Activated CD8-positive, alpha-beta T cell treated with anti-CD3 and anti-CD28 coated beads, Interleukin-2, amount 10 ng/mL, durations not matched to agents 7 days and 5 days (primary cell): ENCODE measurements at regions not wholly inside any gene's neighbourhood (a gene's known extent, or its start where the extent isn't known, plus 50 kb on each side); places are given as distances from the start of the nearest gene placed in this dataset.

Experiments used
- ATAC-seq: fragments of 150-1000 bp; cut with Tn5 transposase; one replicate; pipeline ENCODE4 v1.10.0; 2021; ENCODE audit warnings: moderate library complexity
- CTCF ChIA-PET: fragments of 350-600 bp; sonication (Branson Sonifier 250); formaldehyde crosslinking; loops from one replicate; lab custom pipeline; 2021; ENCODE audit warnings: antibody characterized with exemption; lab: Charles Lee
- POLR2A ChIA-PET: fragments of 350-600 bp; sonication (Branson Sonifier 250); formaldehyde crosslinking; loops from one replicate; lab custom pipeline; 2021; ENCODE audit warnings: antibody characterized with exemption; lab: Charles Lee
- DNase-seq: peaks from one replicate; pipeline ENCODE4 v3.0.0-alpha.2; 2020
- H3K27ac Mint-ChIP-seq: one replicate; pipeline ENCODE4 v1.8.0; 2021; ENCODE audit warnings: mild to moderate bottlenecking, mixed read lengths
- H3K27me3 Mint-ChIP-seq: one replicate; pipeline ENCODE4 v1.8.0; 2021; ENCODE audit warnings: low read depth, mixed read lengths
- H3K36me3 Mint-ChIP-seq: one replicate; pipeline ENCODE4 v1.8.0; 2021; ENCODE audit warnings: low read depth, mixed read lengths
- H3K4me1 Mint-ChIP-seq: one replicate; pipeline ENCODE4 v1.8.0; 2021; ENCODE audit warnings: low read depth, mixed read lengths
- H3K4me3 Mint-ChIP-seq: one replicate; pipeline ENCODE4 v1.8.0; 2021; ENCODE audit warnings: mild to moderate bottlenecking, mixed read lengths
- H3K9me3 Mint-ChIP-seq: one replicate; pipeline ENCODE4 v1.8.0; 2022; ENCODE audit warnings: mixed read lengths; ENCODE audit not compliant: insufficient read depth

- H3K36me3 Mint-ChIP-seq, result no peaks in the 10 kb centered on the region
- no peaks in the 10 kb centered on the region for H3K27me3 Mint-ChIP-seq
- H3K4me3 Mint-ChIP-seq, result no peak overlapping the region
- no peak for ATAC-seq
- H3K9me3 Mint-ChIP-seq, result peaks cover 16% of the 10 kb centered on the region
- no peak for DNase-seq
- CTCF ChIA-PET, result no interaction called here
- H3K4me1 Mint-ChIP-seq, result no peaks in the 10 kb centered on the region
- no peak overlapping the region for H3K27ac Mint-ChIP-seq
- POLR2A ChIA-PET, result no interaction called here
Observed at GRCh38 chr13:65768545-65768944, 1461.6 kb downstream of the PCDH9 start.

GRCh38 chr13:65763811-65764210 is 1466.3 kb downstream of the PCDH9 start:
- Mint-ChIP-seq H3K4me3 (no peak overlapping the region), H3K9me3 (peaks cover 21% of the 10 kb centered on the region), H3K36me3 (no peaks in the 10 kb centered on the region), H3K27me3 (no peaks in the 10 kb centered on the region), H3K27ac (no peak overlapping the region), H3K4me1 (no peaks in the 10 kb centered on the region)
- no peak for ATAC-seq
- DNase-seq, result no peak
- ChIA-PET POLR2A (no interaction called here), CTCF (no interaction called here)

GRCh38 chr13:65762012-65762411 is 1468.1 kb downstream of the PCDH9 start:
- peaks cover 24% of the 10 kb centered on the region for H3K9me3 Mint-ChIP-seq

GRCh38 chr13:65756071-65756671 is 1474.0 kb downstream of the PCDH9 start:
- CTCF ChIA-PET, result no interaction called here
- DNase-seq (no peak), ATAC-seq (no peak)
- Mint-ChIP-seq H3K27ac (no peak overlapping the region), H3K9me3 (peaks cover 20% of the 10 kb centered on the region), H3K27me3 (no peaks in the 10 kb centered on the region), H3K4me3 (no peak overlapping the region), H3K36me3 (no peaks in the 10 kb centered on the region), H3K4me1 (no peaks in the 10 kb centered on the region)
- POLR2A ChIA-PET, result no interaction called here

More at GRCh38 chr13:65762012-65762411, 1468.1 kb downstream of the PCDH9 start:
- ChIA-PET POLR2A (no interaction called here), CTCF (no interaction called here)
- H3K36me3 Mint-ChIP-seq, result no peaks in the 10 kb centered on the region
- no peaks in the 10 kb centered on the region for H3K4me1 Mint-ChIP-seq
- no peak overlapping the region for H3K27ac Mint-ChIP-seq
- no peaks in the 10 kb centered on the region for H3K27me3 Mint-ChIP-seq
- ATAC-seq, result no peak
- H3K4me3 Mint-ChIP-seq, result no peak overlapping the region
- no peak for DNase-seq

GRCh38 chr13:65748227-65748626 is 1481.9 kb downstream of the PCDH9 start:
- no peak overlapping the region for H3K4me3 Mint-ChIP-seq
- POLR2A ChIA-PET, result no interaction called here
- no peaks in the 10 kb centered on the region for H3K4me1 Mint-ChIP-seq
- CTCF ChIA-PET, result no interaction called here
- ATAC-seq (no peak), DNase-seq (no peak)
- no peak overlapping the region for H3K27ac Mint-ChIP-seq
- no peaks in the 10 kb centered on the region for H3K27me3 Mint-ChIP-seq
- H3K9me3 Mint-ChIP-seq, result peaks cover 25% of the 10 kb centered on the region
- H3K36me3 Mint-ChIP-seq, result no peaks in the 10 kb centered on the region

GRCh38 chr13:65746406-65746921 is 1483.7 kb downstream of the PCDH9 start:
- H3K4me3 Mint-ChIP-seq, result no peak overlapping the region
- no peaks in the 10 kb centered on the region for H3K4me1 Mint-ChIP-seq
- H3K27ac Mint-ChIP-seq, result no peak overlapping the region
- peaks cover 29% of the 10 kb centered on the region for H3K9me3 Mint-ChIP-seq
- DNase-seq, result no peak
- ChIA-PET POLR2A (no interaction called here), CTCF (no interaction called here)
- H3K36me3 Mint-ChIP-seq, result no peaks in the 10 kb centered on the region
- no peaks in the 10 kb centered on the region for H3K27me3 Mint-ChIP-seq
- ATAC-seq, result no peak

- ChIA-PET POLR2A (no interaction called here), CTCF (no interaction called here)
- Mint-ChIP-seq H3K27me3 (no peaks in the 10 kb centered on the region), H3K36me3 (no peaks in the 10 kb centered on the region), H3K4me3 (no peak overlapping the region), H3K9me3 (peaks cover 25% of the 10 kb centered on the region), H3K27ac (no peak overlapping the region), H3K4me1 (no peaks in the 10 kb centered on the region)
- DNase-seq (no peak), ATAC-seq (no peak)
Observed at GRCh38 chr13:65744836-65745235, 1485.3 kb downstream of the PCDH9 start.

- DNase-seq (no peak), ATAC-seq (no peak)
- ChIA-PET CTCF (no interaction called here), POLR2A (no interaction called here)
- no peak overlapping the region for H3K4me3 Mint-ChIP-seq
- no peaks in the 10 kb centered on the region for H3K36me3 Mint-ChIP-seq
- no peaks in the 10 kb centered on the region for H3K27me3 Mint-ChIP-seq
- H3K27ac Mint-ChIP-seq, result no peak overlapping the region
- no peaks in the 10 kb centered on the region for H3K4me1 Mint-ChIP-seq
- peaks cover 37% of the 10 kb centered on the region for H3K9me3 Mint-ChIP-seq
Observed at GRCh38 chr13:65733110-65733509, 1497.0 kb downstream of the PCDH9 start.

- ChIA-PET CTCF (no interaction called here), POLR2A (no interaction called here)
- Mint-ChIP-seq H3K4me1 (no peaks in the 10 kb centered on the region), H3K4me3 (no peak overlapping the region), H3K9me3 (peaks cover 5% of the 10 kb centered on the region), H3K27me3 (no peaks in the 10 kb centered on the region), H3K27ac (no peak overlapping the region), H3K36me3 (no peaks in the 10 kb centered on the region)
- DNase-seq, result no peak
- no peak for ATAC-seq
Observed at GRCh38 chr13:65727070-65727469, 1503.1 kb downstream of the PCDH9 start.

GRCh38 chr13:65725006-65725405 is 1505.1 kb downstream of the PCDH9 start:
- no peak for ATAC-seq

GRCh38 chr13:65724226-65724625 is 1505.9 kb downstream of the PCDH9 start:
- Mint-ChIP-seq H3K27me3 (no peaks in the 10 kb centered on the region), H3K9me3 (no peaks in the 10 kb centered on the region), H3K36me3 (no peaks in the 10 kb centered on the region), H3K4me3 (no peak overlapping the region), H3K4me1 (no peaks in the 10 kb centered on the region), H3K27ac (no peak overlapping the region)
- ChIA-PET POLR2A (no interaction called here), CTCF (no interaction called here)
- no peak for ATAC-seq
- no peak for DNase-seq

More at GRCh38 chr13:65725006-65725405, 1505.1 kb downstream of the PCDH9 start:
- no peak for DNase-seq
- no peaks in the 10 kb centered on the region for H3K36me3 Mint-ChIP-seq
- H3K9me3 Mint-ChIP-seq, result no peaks in the 10 kb centered on the region
- ChIA-PET POLR2A (no interaction called here), CTCF (no interaction called here)
- no peaks in the 10 kb centered on the region for H3K27me3 Mint-ChIP-seq
- H3K27ac Mint-ChIP-seq, result no peak overlapping the region
- no peak overlapping the region for H3K4me3 Mint-ChIP-seq
- no peaks in the 10 kb centered on the region for H3K4me1 Mint-ChIP-seq

- Mint-ChIP-seq H3K4me1 (no peaks in the 10 kb centered on the region), H3K27me3 (no peaks in the 10 kb centered on the region), H3K9me3 (peaks cover 6% of the 10 kb centered on the region), H3K36me3 (no peaks in the 10 kb centered on the region), H3K27ac (no peak overlapping the region), H3K4me3 (no peak overlapping the region)
- DNase-seq (no peak), ATAC-seq (no peak)
- CTCF ChIA-PET, result no interaction called here
- POLR2A ChIA-PET, result no interaction called here
Observed at GRCh38 chr13:65722506-65722905, 1507.6 kb downstream of the PCDH9 start.

GRCh38 chr13:65719831-65720230 is 1510.3 kb downstream of the PCDH9 start:
- POLR2A ChIA-PET, result no interaction called here
- no peak overlapping the region for H3K4me3 Mint-ChIP-seq

More at GRCh38 chr13:65719831-65720230, 1510.3 kb downstream of the PCDH9 start:
- DNase-seq, result no peak
- peaks cover 21% of the 10 kb centered on the region for H3K9me3 Mint-ChIP-seq
- CTCF ChIA-PET, result no interaction called here
- H3K27me3 Mint-ChIP-seq, result no peaks in the 10 kb centered on the region
- no peak for ATAC-seq
- H3K4me1 Mint-ChIP-seq, result no peaks in the 10 kb centered on the region
- no peaks in the 10 kb centered on the region for H3K36me3 Mint-ChIP-seq
- no peak overlapping the region for H3K27ac Mint-ChIP-seq
